ENCODE measurements at regions not wholly inside any gene's neighbourhood (a gene's known extent, or its start where the extent isn't known, plus 50 kb on each side); places are given as distances from the start of the nearest gene placed in this dataset.
"Not testable (repeated sequence)": the region's sequence is repeated elsewhere in the genome, so short reads cannot be mapped to it uniquely, and the experiment has no call there.

- DNase-seq (ENCODE audit: low read depth in 4 of 4, low spot score in 3 of 4), result not testable (repeated sequence)
These were observed 50.4 kb upstream of the B3GAT2 start for GRCh38 chr6:71007298-71007697.

- DNase-seq (ENCODE audit: low read depth in 4 of 4, low spot score in 3 of 4), result no peak
These were observed 55.1 kb upstream of the B3GAT2 start for GRCh38 chr6:71011871-71012371.

- peak; percentile 45 to 56 (median 48) for DNase-seq (ENCODE audit: low read depth in 4 of 4, low spot score in 3 of 4)
These were observed 56.1 kb upstream of the B3GAT2 start for GRCh38 chr6:71012866-71013469.

- no peak for DNase-seq (ENCODE audit: low read depth in 4 of 4, low spot score in 3 of 4)
These were observed 58.5 kb upstream of the B3GAT2 start for GRCh38 chr6:71015392-71015791.

- no peak for DNase-seq (ENCODE audit: low read depth in 4 of 4, low spot score in 3 of 4)
These were observed 71.5 kb upstream of the B3GAT2 start for GRCh38 chr6:71028236-71028876.

- no peak for DNase-seq (ENCODE audit: low read depth in 4 of 4, low spot score in 3 of 4)
These were observed 72.0 kb upstream of the B3GAT2 start for GRCh38 chr6:71028877-71029252.

GRCh38 chr6:71029555-71029954 is 72.7 kb upstream of the B3GAT2 start:
- no peak for DNase-seq (ENCODE audit: low read depth in 4 of 4, low spot score in 3 of 4)

GRCh38 chr6:71031912-71032311 is 75.1 kb upstream of the B3GAT2 start:
- DNase-seq (ENCODE audit: low read depth in 4 of 4, low spot score in 3 of 4), result no peak

GRCh38 chr6:71033171-71033570 is 76.3 kb upstream of the B3GAT2 start:
- DNase-seq (ENCODE audit: low read depth in 4 of 4, low spot score in 3 of 4), result no peak

- DNase-seq (ENCODE audit: low read depth in 4 of 4, low spot score in 3 of 4), result no peak
These were observed 77.0 kb upstream of the B3GAT2 start for GRCh38 chr6:71033890-71034289.

- no peak for DNase-seq (ENCODE audit: low read depth in 4 of 4, low spot score in 3 of 4)
These were observed 77.9 kb upstream of the B3GAT2 start for GRCh38 chr6:71034563-71035345.

GRCh38 chr6:71035871-71036270 is 79.0 kb upstream of the B3GAT2 start:
- no peak for DNase-seq (ENCODE audit: low read depth in 4 of 4, low spot score in 3 of 4)

- no peak for DNase-seq (ENCODE audit: low read depth in 4 of 4, low spot score in 3 of 4)
These were observed 82.0 kb upstream of the B3GAT2 start for GRCh38 chr6:71038711-71039344.

- DNase-seq (ENCODE audit: low read depth in 4 of 4, low spot score in 3 of 4), result no peak
These were observed 83.2 kb upstream of the B3GAT2 start for GRCh38 chr6:71040043-71040442.

GRCh38 chr6:71040841-71041240 is 84.0 kb upstream of the B3GAT2 start:
- DNase-seq (ENCODE audit: low read depth in 4 of 4, low spot score in 3 of 4), result no peak

- DNase-seq (ENCODE audit: low read depth in 4 of 4, low spot score in 3 of 4), result no peak
These were observed 87.0 kb upstream of the B3GAT2 start for GRCh38 chr6:71043902-71044301.

- DNase-seq (ENCODE audit: low read depth in 4 of 4, low spot score in 3 of 4), result no peak
These were observed 87.9 kb upstream of the B3GAT2 start for GRCh38 chr6:71044753-71045152.

GRCh38 chr6:71045296-71045695 is 88.4 kb upstream of the B3GAT2 start:
- DNase-seq (ENCODE audit: low read depth in 4 of 4, low spot score in 3 of 4), result peak in 2 of 4 donors; percentile 5 to 15

GRCh38 chr6:71047417-71047816 is 90.6 kb upstream of the B3GAT2 start:
- no peak for DNase-seq (ENCODE audit: low read depth in 4 of 4, low spot score in 3 of 4)

- no peak for DNase-seq (ENCODE audit: low read depth in 4 of 4, low spot score in 3 of 4)
These were observed 91.7 kb upstream of the B3GAT2 start for GRCh38 chr6:71048320-71049164.

All from right renal pelvis (tissue), 4 donors.